HCT116 (cell line): ENCODE measurements at regions not wholly inside any gene's neighbourhood (a gene's known extent, or its start where the extent isn't known, plus 50 kb on each side); places are given as distances from the start of the nearest gene placed in this dataset.

Experiments
- ATAC-seq: fragments of 200-7000 bp; cut with Tn5 transposase; 2 replicates; pipeline ENCODE4 v1.9.1; 2020; ENCODE audit warnings: mild to moderate bottlenecking, moderate library complexity
- BruUV-seq: library from RNA; stranded (reverse); fragments of 400-500 nt; replicated peaks from 2 replicates; lab custom pipeline; 2021; lab: Mats Ljungman, UMichigan
- CTCF ChIA-PET: fragments of 300-600 bp; sonication (Branson Sonifier 250); formaldehyde crosslinking; loops from one replicate; lab custom pipeline; 2021; ENCODE audit warnings: antibody characterized with exemption; lab: Charles Lee
- POLR2A ChIA-PET: fragments of 300-600, 350-600 bp; sonication (Branson Sonifier 250); formaldehyde crosslinking; loops from one replicate; lab custom pipeline; 2021; ENCODE audit warnings: antibody characterized with exemption; lab: Charles Lee
- RAD21 ChIA-PET, 2 experiments: fragments of 300-600 bp; sonication (Branson Sonifier 250); formaldehyde crosslinking; loops; one replicate each; lab custom pipeline; 2023; ENCODE audit warnings: low total read pairs in 2 of 2; ENCODE audit not compliant: uncharacterized antibody in 2 of 2, unreplicated experiment in 2 of 2, low non-redundant PET in 1 of 2; lab: Charles Lee
- DNase-seq: peaks from one replicate; pipeline ENCODE4 v3.0.0-alpha.2; 2010; ENCODE audit warnings: low read depth, low spot score
- H2AFZ ChIP-seq: fragments of 200-600 bp; shearing (Covaris generic), sonication (generic); 2 replicates; pipeline ENCODE4 v1.6.1; 2017; ENCODE audit warnings: low read depth, mixed run types, mixed read lengths, antibody characterized with exemption, low read length; ENCODE audit not compliant: poor library complexity, severe bottlenecking
- H3K27ac ChIP-seq: 2 replicates; pipeline ENCODE4 v1.5.1; 2012; ENCODE audit warnings: low read depth, low read length
- H3K27me3 ChIP-seq: fragments of 200-600 bp; sonication (generic); 2 replicates; pipeline ENCODE4 v1.6.1; 2016; ENCODE audit warnings: mixed run types, low read length, mixed read lengths; ENCODE audit not compliant: insufficient read depth
- H3K36me3 ChIP-seq, 2 experiments: fragments of 200-500 bp in 1 of 2; fragments of 200-600 bp in 1 of 2; sonication (Bioruptor generic) in 1 of 2; sonication (generic) in 1 of 2; 2 replicates each; pipeline versions ENCODE4 v1.5.1 to v1.6.1; 2014 to 2016; ENCODE audit warnings: low read length in 2 of 2, inconsistent platforms in 1 of 2, mixed read lengths in 1 of 2, mixed run types in 1 of 2; ENCODE audit not compliant: insufficient read depth in 2 of 2, control insufficient read depth in 1 of 2
- H3K4me1 ChIP-seq, 2 experiments: fragments of 200-600 bp in 1 of 2; sonication (generic) in 1 of 2; 2 replicates each; pipeline versions ENCODE4 v1.5.1 to v1.6.1; 2012 to 2017; ENCODE audit warnings: low read length in 2 of 2, inconsistent platforms in 1 of 2, mild to moderate bottlenecking in 1 of 2, mixed read lengths in 1 of 2, mixed run types in 1 of 2, moderate library complexity in 1 of 2; ENCODE audit not compliant: insufficient read depth in 2 of 2, control insufficient read depth in 1 of 2
- H3K4me2 ChIP-seq: fragments of 200-600 bp; sonication (generic); 2 replicates; pipeline ENCODE4 v1.6.1; 2017; ENCODE audit warnings: mixed run types, low read length, mixed read lengths
- H3K4me3 ChIP-seq, 2 experiments: fragments of 200-600 bp in 1 of 2; sonication (generic) in 1 of 2; replicated peaks in 1 of 2; 2 replicates each; pipeline ENCODE4 v1.5.1; 2011 to 2016; ENCODE audit warnings: low read length in 2 of 2, control low read depth in 1 of 2, low read depth in 1 of 2, mild to moderate bottlenecking in 1 of 2, mixed read lengths in 1 of 2, mixed run types in 1 of 2
- H3K79me2 ChIP-seq: fragments of 200-600 bp; sonication (generic); 2 replicates; pipeline ENCODE4 v1.6.1; 2017; ENCODE audit warnings: mild to moderate bottlenecking, mixed run types, low read length, moderate library complexity, mixed read lengths; ENCODE audit not compliant: insufficient read depth
- H3K9ac ChIP-seq: fragments of 200-600 bp; sonication (generic); 2 replicates; pipeline ENCODE4 v1.6.1; 2016; ENCODE audit warnings: low read length, mixed read lengths
- H3K9me2 ChIP-seq: fragments of 200-600 bp; sonication (generic), shearing (Covaris generic); 2 replicates; pipeline ENCODE4 v1.6.1; 2017; ENCODE audit warnings: mixed run types, mild to moderate bottlenecking, moderate library complexity; ENCODE audit not compliant: insufficient read depth
- H3K9me3 ChIP-seq, 2 experiments: fragments of 200-500 bp in 1 of 2; fragments of 200-600 bp in 1 of 2; sonication (Bioruptor generic) in 1 of 2; sonication (generic) in 1 of 2; 2 replicates each; pipeline ENCODE4 v1.6.1; 2014 to 2017; ENCODE audit warnings: low read length in 2 of 2, mixed read lengths in 2 of 2, inconsistent platforms in 1 of 2, low read depth in 1 of 2, mild to moderate bottlenecking in 1 of 2, mixed run types in 1 of 2, moderate library complexity in 1 of 2; ENCODE audit not compliant: control insufficient read depth in 1 of 2, insufficient read depth in 1 of 2
- H4K20me1 ChIP-seq: fragments of 200-600 bp; sonication (generic), shearing (Covaris generic); 2 replicates; pipeline ENCODE4 v1.6.1; 2017; ENCODE audit warnings: mixed run types, mild to moderate bottlenecking, moderate library complexity; ENCODE audit not compliant: insufficient read depth
- CBX3 ChIP-seq: IDR thresholded peaks from 2 replicates; pipeline ENCODE4 v1.6.1; 2012; ENCODE audit warnings: low read depth
- CEBPB ChIP-seq: IDR thresholded peaks from 2 replicates; pipeline ENCODE4 v1.6.1; 2012; ENCODE audit warnings: low read depth
- EGR1 ChIP-seq: IDR thresholded peaks from 2 replicates; pipeline ENCODE4 v1.6.1; 2012; ENCODE audit warnings: low read depth
- ELF1 ChIP-seq: IDR thresholded peaks from 2 replicates; pipeline ENCODE4 v1.6.1; 2012; ENCODE audit warnings: low read depth, borderline replicate concordance
- EZH2 ChIP-seq: fragments of 200-600 bp; sonication (generic); IDR thresholded peaks from 2 replicates; pipeline ENCODE4 v1.6.1; 2017; ENCODE audit warnings: antibody characterized with exemption, mixed run types
- FOSL1 ChIP-seq: IDR thresholded peaks from 2 replicates; pipeline ENCODE4 v1.6.1; 2012; ENCODE audit warnings: low read depth
- POLR2AphosphoS5 ChIP-seq: IDR thresholded peaks from 2 replicates; pipeline ENCODE4 v1.6.1; 2011; ENCODE audit warnings: mild to moderate bottlenecking, low read depth, low read length, moderate library complexity
- RAD21 ChIP-seq: IDR thresholded peaks from 2 replicates; pipeline ENCODE4 v1.6.1; 2012; ENCODE audit warnings: low read depth, mild to moderate bottlenecking
- SIN3A ChIP-seq: IDR thresholded peaks from 2 replicates; pipeline ENCODE4 v1.6.1; 2012; ENCODE audit warnings: low read depth
- SP1 ChIP-seq: IDR thresholded peaks from 2 replicates; pipeline ENCODE4 v1.6.1; 2012; ENCODE audit warnings: low read depth
- SRF ChIP-seq: IDR thresholded peaks from 2 replicates; pipeline ENCODE4 v1.6.1; 2012; ENCODE audit warnings: low read depth
- TCF7L2 ChIP-seq: IDR thresholded peaks from 2 replicates; pipeline ENCODE4 v1.7.0; 2011; ENCODE audit warnings: borderline replicate concordance, inconsistent platforms; ENCODE audit not compliant: insufficient read depth, insufficient read length; ENCODE audit errors: extremely low read depth
- YY1 ChIP-seq: IDR thresholded peaks from 2 replicates; pipeline ENCODE4 v1.6.1; 2011; ENCODE audit warnings: low read length, low read depth, moderate library complexity, mild to moderate bottlenecking; ENCODE audit not compliant: insufficient replicate concordance; ENCODE audit errors: extremely low read depth
- ZBTB33 ChIP-seq: IDR thresholded peaks from 2 replicates; pipeline ENCODE4 v1.6.1; 2011; ENCODE audit warnings: mild to moderate bottlenecking, low read length, moderate library complexity; ENCODE audit not compliant: insufficient replicate concordance; ENCODE audit errors: extremely low read depth
- ZFX ChIP-seq: fragments of 450-650 bp; IDR thresholded peaks from 2 replicates; pipeline ENCODE4 v1.6.1; 2017
- intact Hi-C: fragments of 100-400 bp; cut with micrococcal nuclease; formaldehyde crosslinking; loops from 2 replicates; pipeline ENCODE4 v1.10.0; 2022
- TF ChIP-seq, protein P1 (sequence below): IDR thresholded peaks from 2 replicates; pipeline ENCODE4 v1.6.1; 2012

- Histone ChIP-seq H3K27me3 (no peaks in the 10 kb centered on the region), H3K27ac (no peak overlapping the region), H3K4me2 (no peak overlapping the region), H2AFZ (no peak overlapping the region), H4K20me1 (no peaks in the 10 kb centered on the region), H3K9me3 (no peaks in the 10 kb centered on the region), H3K4me3 (no peak overlapping the region), H3K9ac (no peak overlapping the region), H3K9me2 (no peaks in the 10 kb centered on the region), H3K36me3 (no peaks in the 10 kb centered on the region), H3K79me2 (no peaks in the 10 kb centered on the region), H3K4me1 (no peaks in the 10 kb centered on the region)
- ChIA-PET CTCF (no interaction called here), RAD21 (no interaction called here), POLR2A (no interaction called here)
- no TSS peak for BruUV-seq
- intact Hi-C loops = no loop called here
- TF ChIP-seq SIN3A (no peak), ZBTB33 (no peak), TCF7L2 (no peak), POLR2AphosphoS5 (no peak), FOSL1 (no peak), YY1 (no peak), CEBPB (no peak), ZFX (no peak)
- TF ChIP-seq, protein P1, sequence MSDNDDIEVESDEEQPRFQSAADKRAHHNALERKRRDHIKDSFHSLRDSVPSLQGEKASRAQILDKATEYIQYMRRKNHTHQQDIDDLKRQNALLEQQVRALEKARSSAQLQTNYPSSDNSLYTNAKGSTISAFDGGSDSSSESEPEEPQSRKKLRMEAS = no peak
- DNase-seq = no peak
- no peak for ATAC-seq
Measured at GRCh38 chrX:5431823-5432222, 796.8 kb downstream of the NLGN4X start.

- intact Hi-C loops = no loop called here
- H3K27me3 ChIP-seq = no peaks in the 10 kb centered on the region
- ChIA-PET RAD21 (no interaction called here), POLR2A (no interaction called here), CTCF (no interaction called here)
- no peak overlapping the region for H3K9ac ChIP-seq
- DNase-seq (no peak), ATAC-seq (no peak)
- H3K4me1 ChIP-seq = no peaks in the 10 kb centered on the region
- BruUV-seq = no TSS peak
- no peak overlapping the region for H3K27ac ChIP-seq
- H3K9me3 ChIP-seq = no peaks in the 10 kb centered on the region
- no peak overlapping the region for H3K4me3 ChIP-seq
- H3K36me3 ChIP-seq = no peaks in the 10 kb centered on the region
- no peak overlapping the region for H2AFZ ChIP-seq
- H3K9me2 ChIP-seq = no peaks in the 10 kb centered on the region
- no peaks in the 10 kb centered on the region for H4K20me1 ChIP-seq
- no peak overlapping the region for H3K4me2 ChIP-seq
- H3K79me2 ChIP-seq = no peaks in the 10 kb centered on the region
- TF ChIP-seq SP1 (no peak), FOSL1 (no peak), ZFX (no peak), RAD21 (no peak), ELF1 (no peak), SRF (no peak), CBX3 (no peak), EZH2 (no peak), TCF7L2 (no peak), EGR1 (no peak)
- TF ChIP-seq, protein P1 = no peak
Measured at GRCh38 chrX:5425119-5425518, 803.5 kb downstream of the NLGN4X start.
